HepG2 (cell line): ENCODE measurements at regions not wholly inside any gene's neighbourhood (a gene's known extent, or its start where the extent isn't known, plus 50 kb on each side); places are given as distances from the start of the nearest gene placed in this dataset.

Source experiments
- ARNTL ChIP-seq: sonication (generic); formaldehyde crosslinking; IDR thresholded peaks from 2 replicates; pipeline ENCODE4 v1.4.0; 2020; ENCODE audit warnings: mild to moderate bottlenecking, missing genetic modification reagents
- CSRNP2 ChIP-seq: sonication (generic); formaldehyde crosslinking; conservative IDR thresholded peaks from 2 replicates; pipeline ENCODE4 v1.8.0; 2022; ENCODE audit warnings: low read depth, missing genetic modification reagents
- GTF2F1 ChIP-seq: fragments of 150-350 bp; IDR thresholded peaks from 2 replicates; pipeline ENCODE4 v1.6.1; 2014; ENCODE audit warnings: low read length
- HNRNPK ChIP-seq: fragments of 200-400 bp; formaldehyde crosslinking; IDR thresholded peaks from 2 replicates; pipeline ENCODE4 v1.6.1; 2018; ENCODE audit warnings: low read length, low read depth, moderate library complexity, mild to moderate bottlenecking; ENCODE audit not compliant: poor library complexity, severe bottlenecking
- KLF16 ChIP-seq, 2 experiments: sonication (generic) in 1 of 2; formaldehyde crosslinking in 1 of 2; IDR thresholded peaks; 2 replicates each; pipeline versions ENCODE4 v1.6.1 to v1.8.0; 2016 to 2023; ENCODE audit warnings: missing genetic modification reagents in 2 of 2, missing compliant biosample characterization in 1 of 2
- NCOA2 ChIP-seq: sonication (generic); formaldehyde crosslinking; IDR thresholded peaks from 2 replicates; pipeline ENCODE4 v1.8.0; 2022; ENCODE audit warnings: inconsistent platforms
- ONECUT2 ChIP-seq: sonication (generic); formaldehyde crosslinking; IDR thresholded peaks from 2 replicates; pipeline ENCODE4 v1.4.0; 2020; ENCODE audit warnings: missing genetic modification reagents
- PPARG ChIP-seq: conservative IDR thresholded peaks from 2 replicates; pipeline ENCODE4 v1.6.1; 2016; ENCODE audit warnings: missing biosample characterization, missing genetic modification reagents
- TIGD3 ChIP-seq: sonication (generic); formaldehyde crosslinking; IDR thresholded peaks from 2 replicates; pipeline ENCODE4 v1.5.1; 2020; ENCODE audit warnings: mild to moderate bottlenecking, missing genetic modification reagents, borderline replicate concordance
- ZFAT ChIP-seq: sonication (generic); formaldehyde crosslinking; conservative IDR thresholded peaks from 2 replicates; pipeline ENCODE4 v1.8.1; 2023; ENCODE audit warnings: missing genetic modification reagents, inconsistent platforms
- ZNF30 ChIP-seq: sonication (generic); formaldehyde crosslinking; IDR thresholded peaks from 2 replicates; pipeline ENCODE4 v1.5.0; 2020; ENCODE audit warnings: mild to moderate bottlenecking, missing genetic modification reagents
- ZNF407 ChIP-seq: sonication (generic); formaldehyde crosslinking; IDR thresholded peaks from one replicate; pipeline ENCODE4 v1.5.1; 2020; ENCODE audit warnings: mild to moderate bottlenecking, missing genetic modification reagents; ENCODE audit errors: not compliant biosample characterization
- TF ChIP-seq, protein P1 (sequence below): sonication (generic); formaldehyde crosslinking; IDR thresholded peaks from 2 replicates; pipeline ENCODE4 v1.5.0; 2020; ENCODE audit warnings: mild to moderate bottlenecking, missing genetic modification reagents
- TF ChIP-seq, protein P2 (sequence below): sonication (generic); formaldehyde crosslinking; IDR thresholded peaks from 2 replicates; pipeline ENCODE4 v1.8.1; 2023; ENCODE audit warnings: mild to moderate bottlenecking, missing genetic modification reagents

GRCh38 chr6:156686995-156687788, 90.0 kb upstream of the ARID1B start (continued):
- TF ChIP-seq, protein P1, sequence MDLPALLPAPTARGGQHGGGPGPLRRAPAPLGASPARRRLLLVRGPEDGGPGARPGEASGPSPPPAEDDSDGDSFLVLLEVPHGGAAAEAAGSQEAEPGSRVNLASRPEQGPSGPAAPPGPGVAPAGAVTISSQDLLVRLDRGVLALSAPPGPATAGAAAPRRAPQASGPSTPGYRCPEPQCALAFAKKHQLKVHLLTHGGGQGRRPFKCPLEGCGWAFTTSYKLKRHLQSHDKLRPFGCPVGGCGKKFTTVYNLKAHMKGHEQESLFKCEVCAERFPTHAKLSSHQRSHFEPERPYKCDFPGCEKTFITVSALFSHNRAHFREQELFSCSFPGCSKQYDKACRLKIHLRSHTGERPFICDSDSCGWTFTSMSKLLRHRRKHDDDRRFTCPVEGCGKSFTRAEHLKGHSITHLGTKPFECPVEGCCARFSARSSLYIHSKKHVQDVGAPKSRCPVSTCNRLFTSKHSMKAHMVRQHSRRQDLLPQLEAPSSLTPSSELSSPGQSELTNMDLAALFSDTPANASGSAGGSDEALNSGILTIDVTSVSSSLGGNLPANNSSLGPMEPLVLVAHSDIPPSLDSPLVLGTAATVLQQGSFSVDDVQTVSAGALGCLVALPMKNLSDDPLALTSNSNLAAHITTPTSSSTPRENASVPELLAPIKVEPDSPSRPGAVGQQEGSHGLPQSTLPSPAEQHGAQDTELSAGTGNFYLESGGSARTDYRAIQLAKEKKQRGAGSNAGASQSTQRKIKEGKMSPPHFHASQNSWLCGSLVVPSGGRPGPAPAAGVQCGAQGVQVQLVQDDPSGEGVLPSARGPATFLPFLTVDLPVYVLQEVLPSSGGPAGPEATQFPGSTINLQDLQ (CRISPR knock-in tag), result peak; percentile 41; the same call in 1 of the 2 replicates
- TF ChIP-seq, protein P2, sequence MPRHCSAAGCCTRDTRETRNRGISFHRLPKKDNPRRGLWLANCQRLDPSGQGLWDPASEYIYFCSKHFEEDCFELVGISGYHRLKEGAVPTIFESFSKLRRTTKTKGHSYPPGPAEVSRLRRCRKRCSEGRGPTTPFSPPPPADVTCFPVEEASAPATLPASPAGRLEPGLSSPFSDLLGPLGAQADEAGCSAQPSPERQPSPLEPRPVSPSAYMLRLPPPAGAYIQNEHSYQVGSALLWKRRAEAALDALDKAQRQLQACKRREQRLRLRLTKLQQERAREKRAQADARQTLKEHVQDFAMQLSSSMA (CRISPR knock-in tag), result no peak
- peak; percentile 80 for TF ChIP-seq ZNF407 (CRISPR knock-in tag)
- no peak for TF ChIP-seq CSRNP2
- no peak for TF ChIP-seq PPARG (CRISPR knock-in tag)
- no peak for TF ChIP-seq ONECUT2 (CRISPR knock-in tag)
- TF ChIP-seq GTF2F1, result no peak
- no peak for TF ChIP-seq HNRNPK
- no peak; the same call in 1 of the 2 replicates for TF ChIP-seq NCOA2 (CRISPR knock-in tag)
- no peak for TF ChIP-seq ZNF30 (CRISPR knock-in tag)
- TF ChIP-seq KLF16 (CRISPR knock-in tag; IDR thresholded peaks at IDR 0.05), result peak in 1 of 2 experiments; percentile 18; a peak in 1 of 4 replicates
- TF ChIP-seq ZFAT (CRISPR knock-in tag), result no peak
- TF ChIP-seq TIGD3 (CRISPR knock-in tag), result no peak
- TF ChIP-seq ARNTL, result no peak
